ENCODE measurements at regions not wholly inside any gene's neighbourhood (a gene's known extent, or its start where the extent isn't known, plus 50 kb on each side); places are given as distances from the start of the nearest gene placed in this dataset.

DNA sequence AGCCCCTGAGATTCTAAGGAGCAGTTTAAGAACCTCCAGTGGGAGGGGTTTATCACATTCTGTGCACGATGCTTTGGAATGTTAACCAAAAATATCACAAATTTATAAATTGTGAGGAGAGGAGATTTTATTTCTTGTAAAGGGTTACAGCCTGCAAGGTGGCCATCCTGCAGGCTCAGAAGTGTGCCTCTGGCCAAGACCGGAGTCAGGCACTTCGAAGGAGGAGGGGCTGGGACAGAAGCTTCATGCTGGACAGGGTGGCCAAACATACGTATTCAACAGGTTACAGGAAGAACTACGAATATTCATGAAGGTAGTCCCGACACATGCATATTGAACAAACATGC lies 144.1 kb upstream of the NCK2 start:
- TF ChIP-seq YY1 (IDR thresholded peaks at IDR 0.05; ENCODE audit: low read depth) (no peak), EP300 (IDR thresholded peaks at IDR 0.05; ENCODE audit: borderline replicate concordance) (no peak), CREB1 (IDR thresholded peaks at IDR 0.05; ENCODE audit: low read depth) (no peak), RAD21 (IDR thresholded peaks at IDR 0.05; ENCODE audit: low read depth) (no peak), ZBTB7A (IDR thresholded peaks at IDR 0.05; ENCODE audit: low read depth) (no peak), FOXM1 (IDR thresholded peaks at IDR 0.05; ENCODE audit: borderline replicate concordance, low read depth) (no peak), NFIC (IDR thresholded peaks at IDR 0.05) (no peak), CEBPB (IDR thresholded peaks at IDR 0.05) (no peak), TAF1 (IDR thresholded peaks at IDR 0.05; ENCODE audit: low read depth) (no peak), TEAD4 (IDR thresholded peaks at IDR 0.05) (no peak), REST (IDR thresholded peaks at IDR 0.05; ENCODE audit: low read depth) (no peak), TCF12 (IDR thresholded peaks at IDR 0.05; ENCODE audit: low read depth) (no peak)
- TF ChIP-seq, protein P1, sequence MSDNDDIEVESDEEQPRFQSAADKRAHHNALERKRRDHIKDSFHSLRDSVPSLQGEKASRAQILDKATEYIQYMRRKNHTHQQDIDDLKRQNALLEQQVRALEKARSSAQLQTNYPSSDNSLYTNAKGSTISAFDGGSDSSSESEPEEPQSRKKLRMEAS (IDR thresholded peaks at IDR 0.05), result no peak
- TF ChIP-seq, protein P2, sequence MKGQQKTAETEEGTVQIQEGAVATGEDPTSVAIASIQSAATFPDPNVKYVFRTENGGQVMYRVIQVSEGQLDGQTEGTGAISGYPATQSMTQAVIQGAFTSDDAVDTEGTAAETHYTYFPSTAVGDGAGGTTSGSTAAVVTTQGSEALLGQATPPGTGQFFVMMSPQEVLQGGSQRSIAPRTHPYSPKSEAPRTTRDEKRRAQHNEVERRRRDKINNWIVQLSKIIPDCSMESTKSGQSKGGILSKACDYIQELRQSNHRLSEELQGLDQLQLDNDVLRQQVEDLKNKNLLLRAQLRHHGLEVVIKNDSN (IDR thresholded peaks at IDR 0.05), result no peak
